Naive thymus-derived CD8-positive, alpha-beta T cell (primary cell): ENCODE measurements at regions not wholly inside any gene's neighbourhood (a gene's known extent, or its start where the extent isn't known, plus 50 kb on each side); places are given as distances from the start of the nearest gene placed in this dataset.

Source experiments
- ATAC-seq, 2 donors: fragments of 150-1000 bp; cut with Tn5 transposase in 1 of 2; sonication (Bioruptor Pico), chemical (Tn5 transposase) in 1 of 2; 1 replicate in 1 of 2; 2 replicates in 1 of 2; pipeline ENCODE4 v1.10.0; 2021; ENCODE audit warnings: mild to moderate bottlenecking in 2 of 2, moderate library complexity in 2 of 2
- POLR2A ChIA-PET: fragments of 350-600 bp; sonication (Branson Sonifier 250); formaldehyde crosslinking; loops from one replicate; lab custom pipeline; 2021; ENCODE audit warnings: antibody characterized with exemption; lab: Charles Lee
- DNase-seq, 10 donors: peaks; one replicate each; pipeline versions ENCODE4 v3.0.0 to v3.0.0-alpha.2; 2020 to 2022
- H3K27ac Mint-ChIP-seq, 10 donors: one replicate each; pipeline ENCODE4 v1.8.0; 2020 to 2022; ENCODE audit warnings: mild to moderate bottlenecking in 10 of 10, mixed read lengths in 10 of 10, moderate library complexity in 4 of 10, inconsistent platforms in 1 of 10
- H3K27me3 Mint-ChIP-seq, 5 donors: one replicate each; pipeline ENCODE4 v1.8.0; 2021 to 2022; ENCODE audit warnings: mixed read lengths in 5 of 5
- H3K36me3 Mint-ChIP-seq, 3 donors: one replicate each; pipeline ENCODE4 v1.8.0; 2020 to 2022; ENCODE audit warnings: mixed read lengths in 3 of 3, mild to moderate bottlenecking in 2 of 3, inconsistent platforms in 1 of 3
- H3K4me1 Mint-ChIP-seq, 4 donors: one replicate each; pipeline ENCODE4 v1.8.0; 2021 to 2022; ENCODE audit warnings: mixed read lengths in 4 of 4
- H3K4me3 Mint-ChIP-seq, 10 donors: one replicate each; pipeline ENCODE4 v1.8.0; 2020 to 2022; ENCODE audit warnings: mild to moderate bottlenecking in 10 of 10, mixed read lengths in 10 of 10, moderate library complexity in 6 of 10, inconsistent platforms in 1 of 10
- H3K9me3 Mint-ChIP-seq, 9 donors: one replicate each; pipeline ENCODE4 v1.8.0; 2020 to 2022; ENCODE audit warnings: mixed read lengths in 9 of 9, mild to moderate bottlenecking in 3 of 9, inconsistent platforms in 1 of 9, moderate library complexity in 1 of 9

- DNase-seq (no peak), ATAC-seq (no peak)
- peaks cover 0 to 3% (median 0%) of the 10 kb centered on the region in 9 donors for H3K9me3 Mint-ChIP-seq
- no peaks in the 10 kb centered on the region for H3K36me3 Mint-ChIP-seq
- peaks cover 0 to 2% (median 0%) of the 10 kb centered on the region in 4 donors for H3K4me1 Mint-ChIP-seq
- POLR2A ChIA-PET, result no interaction called here
- no peak overlapping the region for H3K4me3 Mint-ChIP-seq
- peaks cover 3 to 10% (median 6%) of the 10 kb centered on the region in 5 donors for H3K27me3 Mint-ChIP-seq
- H3K27ac Mint-ChIP-seq, result no peak overlapping the region
These were observed 79.4 kb downstream of the DACT1 start for GRCh38 chr14:58717211-58717610.

- no peak overlapping the region for H3K27ac Mint-ChIP-seq
- H3K27me3 Mint-ChIP-seq, result peaks cover under 1 to 7% (median 3%) of the 10 kb centered on the region in 5 donors
- H3K4me3 Mint-ChIP-seq, result no peak overlapping the region
These were observed 80.1 kb downstream of the DACT1 start for GRCh38 chr14:58717813-58718212.

GRCh38 chr14:58718226-58719205 is 80.8 kb downstream of the DACT1 start:
- peaks cover 0 to 2% (median 0%) of the 10 kb centered on the region in 4 donors for H3K4me1 Mint-ChIP-seq
- no peak overlapping the region for H3K4me3 Mint-ChIP-seq
- no peak overlapping the region for H3K27ac Mint-ChIP-seq
- peaks cover 0 to 3% (median 0%) of the 10 kb centered on the region in 9 donors for H3K9me3 Mint-ChIP-seq
- no peak for ATAC-seq
- H3K27me3 Mint-ChIP-seq, result peaks cover 0 to 7% (median 3%) of the 10 kb centered on the region in 5 donors
- H3K36me3 Mint-ChIP-seq, result no peaks in the 10 kb centered on the region
- POLR2A ChIA-PET, result no interaction called here
- no peak for DNase-seq

More at GRCh38 chr14:58717813-58718212, 80.1 kb downstream of the DACT1 start:
- Mint-ChIP-seq H3K4me1 (peaks cover 0 to 2% (median 0%) of the 10 kb centered on the region in 4 donors), H3K9me3 (peaks cover 0 to 3% (median 0%) of the 10 kb centered on the region in 9 donors), H3K36me3 (no peaks in the 10 kb centered on the region)
- ATAC-seq (no peak), DNase-seq (no peak)
- POLR2A ChIA-PET, result no interaction called here

- H3K27me3 Mint-ChIP-seq, result peaks cover 0 to 11% (median 2%) of the 10 kb centered on the region in 5 donors
- ATAC-seq, result no peak
- peaks cover 0 to 3% (median 0%) of the 10 kb centered on the region in 9 donors for H3K9me3 Mint-ChIP-seq
- POLR2A ChIA-PET, result no interaction called here
- no peak overlapping the region for H3K4me3 Mint-ChIP-seq
- no peak overlapping the region for H3K27ac Mint-ChIP-seq
- DNase-seq, result no peak
- H3K4me1 Mint-ChIP-seq, result peaks cover 0 to 3% (median 0%) of the 10 kb centered on the region in 4 donors
- H3K36me3 Mint-ChIP-seq, result no peaks in the 10 kb centered on the region
These were observed 84.0 kb downstream of the DACT1 start for GRCh38 chr14:58721723-58722122.

GRCh38 chr14:58722441-58722840 is 84.7 kb downstream of the DACT1 start:
- peaks cover 0 to 3% (median 0%) of the 10 kb centered on the region in 4 donors for H3K4me1 Mint-ChIP-seq
- no peak for DNase-seq
- POLR2A ChIA-PET, result no interaction called here

GRCh38 chr14:58724206-58724605 is 86.4 kb downstream of the DACT1 start:
- Mint-ChIP-seq H3K27ac (no peak overlapping the region), H3K36me3 (no peaks in the 10 kb centered on the region), H3K4me3 (no peak overlapping the region), H3K4me1 (peaks cover 0 to 3% (median 0%) of the 10 kb centered on the region in 4 donors), H3K9me3 (peaks cover 0 to 3% (median 0%) of the 10 kb centered on the region in 9 donors), H3K27me3 (peaks cover 0 to 11% (median 2%) of the 10 kb centered on the region in 5 donors)
- ATAC-seq, result no peak
- DNase-seq, result no peak
- POLR2A ChIA-PET, result no interaction called here

More at GRCh38 chr14:58722441-58722840, 84.7 kb downstream of the DACT1 start:
- Mint-ChIP-seq H3K9me3 (peaks cover 0 to 3% (median 0%) of the 10 kb centered on the region in 9 donors), H3K4me3 (no peak overlapping the region), H3K27me3 (peaks cover 0 to 11% (median 2%) of the 10 kb centered on the region in 5 donors), H3K27ac (no peak overlapping the region), H3K36me3 (no peaks in the 10 kb centered on the region)
- ATAC-seq, result no peak

- ATAC-seq (no peak), DNase-seq (no peak)
- no peaks in the 10 kb centered on the region for H3K36me3 Mint-ChIP-seq
- H3K4me3 Mint-ChIP-seq, result no peak overlapping the region
- H3K27me3 Mint-ChIP-seq, result peaks cover 0 to 9% (median 2%) of the 10 kb centered on the region in 5 donors
- POLR2A ChIA-PET, result no interaction called here
- no peak overlapping the region for H3K27ac Mint-ChIP-seq
- peaks cover 0 to 2% (median 0%) of the 10 kb centered on the region in 9 donors for H3K9me3 Mint-ChIP-seq
- H3K4me1 Mint-ChIP-seq, result peaks cover 0 to 3% (median 0%) of the 10 kb centered on the region in 4 donors
These were observed 86.9 kb downstream of the DACT1 start for GRCh38 chr14:58724702-58725101.

- ATAC-seq, result no peak
These were observed 87.5 kb downstream of the DACT1 start for GRCh38 chr14:58725226-58725625.

GRCh38 chr14:58725871-58726270 is 88.1 kb downstream of the DACT1 start:
- Mint-ChIP-seq H3K9me3 (no peaks in the 10 kb centered on the region), H3K27me3 (peaks cover 3 to 11% (median 6%) of the 10 kb centered on the region in 5 donors), H3K4me3 (no peak overlapping the region), H3K4me1 (peaks cover 0 to 2% (median 0%) of the 10 kb centered on the region in 4 donors), H3K36me3 (no peaks in the 10 kb centered on the region), H3K27ac (no peak overlapping the region)
- DNase-seq (no peak), ATAC-seq (no peak)
- POLR2A ChIA-PET, result no interaction called here

More at GRCh38 chr14:58725226-58725625, 87.5 kb downstream of the DACT1 start:
- no peak overlapping the region for H3K27ac Mint-ChIP-seq
- no peak overlapping the region for H3K4me3 Mint-ChIP-seq
- DNase-seq, result no peak
- H3K9me3 Mint-ChIP-seq, result no peaks in the 10 kb centered on the region
- no peaks in the 10 kb centered on the region for H3K36me3 Mint-ChIP-seq
- H3K4me1 Mint-ChIP-seq, result peaks cover 0 to 2% (median 0%) of the 10 kb centered on the region in 4 donors
- peaks cover 0 to 7% (median 3%) of the 10 kb centered on the region in 5 donors for H3K27me3 Mint-ChIP-seq
- POLR2A ChIA-PET, result no interaction called here

GRCh38 chr14:58730792-58731464 is 93.2 kb downstream of the DACT1 start:
- no peak for ATAC-seq
- no peak overlapping the region for H3K4me3 Mint-ChIP-seq
- POLR2A ChIA-PET, result no interaction called here

GRCh38 chr14:58731465-58732293 is 93.9 kb downstream of the DACT1 start:
- no peak for DNase-seq
- H3K4me1 Mint-ChIP-seq, result no peaks in the 10 kb centered on the region
- ATAC-seq, result no peak
- H3K4me3 Mint-ChIP-seq, result no peak overlapping the region
- H3K27me3 Mint-ChIP-seq, result peaks cover 6 to 35% (median 16%) of the 10 kb centered on the region in 5 donors
- H3K36me3 Mint-ChIP-seq, result no peaks in the 10 kb centered on the region
- no peak overlapping the region for H3K27ac Mint-ChIP-seq
- POLR2A ChIA-PET, result no interaction called here
- H3K9me3 Mint-ChIP-seq, result no peaks in the 10 kb centered on the region

More at GRCh38 chr14:58730792-58731464, 93.2 kb downstream of the DACT1 start:
- DNase-seq, result no peak
- no peak overlapping the region for H3K27ac Mint-ChIP-seq
- no peaks in the 10 kb centered on the region for H3K36me3 Mint-ChIP-seq
- H3K4me1 Mint-ChIP-seq, result no peaks in the 10 kb centered on the region
- no peaks in the 10 kb centered on the region for H3K9me3 Mint-ChIP-seq
- H3K27me3 Mint-ChIP-seq, result peaks cover 5 to 27% (median 13%) of the 10 kb centered on the region in 5 donors

GRCh38 chr14:58732387-58732786 is 94.6 kb downstream of the DACT1 start:
- no peak overlapping the region for H3K27ac Mint-ChIP-seq
- H3K27me3 Mint-ChIP-seq, result peaks cover 6 to 39% (median 16%) of the 10 kb centered on the region in 5 donors
- H3K36me3 Mint-ChIP-seq, result no peaks in the 10 kb centered on the region
- no peaks in the 10 kb centered on the region for H3K9me3 Mint-ChIP-seq
- ATAC-seq, result no peak
- no peak overlapping the region for H3K4me3 Mint-ChIP-seq
- POLR2A ChIA-PET, result no interaction called here
- H3K4me1 Mint-ChIP-seq, result no peaks in the 10 kb centered on the region
- DNase-seq, result no peak
